ENCODE measurements at regions not wholly inside any gene's neighbourhood (a gene's known extent, or its start where the extent isn't known, plus 50 kb on each side); places are given as distances from the start of the nearest gene placed in this dataset.

DNA sequence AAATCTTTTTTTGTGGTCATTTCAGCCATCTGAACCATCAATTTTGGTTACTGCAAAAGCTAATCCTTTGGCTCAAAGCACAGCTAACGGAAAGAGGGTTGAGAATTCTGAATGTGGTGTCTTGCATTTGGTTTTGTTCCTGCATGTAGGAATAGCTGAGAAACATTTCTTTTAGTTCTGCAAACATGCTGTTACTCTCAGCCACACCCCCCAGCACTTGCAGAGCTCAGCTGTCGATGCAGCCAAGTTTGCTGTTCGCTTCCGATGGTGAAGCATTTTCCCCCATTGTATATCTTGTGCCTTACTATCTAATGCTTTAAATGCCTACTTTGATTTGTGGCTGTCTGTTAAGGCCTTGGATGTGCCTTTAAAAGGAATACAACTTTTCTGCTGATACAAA lies 294.9 kb upstream of the FANCL start:
- TF ChIP-seq TAF1 (IDR thresholded peaks at IDR 0.05; ENCODE audit: low read depth) (no peak), MXI1 (conservative IDR thresholded peaks at IDR 0.05; ENCODE audit: poor library complexity, severe bottlenecking) (no peak), RAD21 (conservative IDR thresholded peaks at IDR 0.05) (no peak)
- H3K4me2 ChIP-seq (ENCODE audit: low read length) = no peak overlapping the region
- no peaks in the 10 kb centered on the region for H3K36me3 ChIP-seq (ENCODE audit: insufficient read depth, low read length)

DNA sequence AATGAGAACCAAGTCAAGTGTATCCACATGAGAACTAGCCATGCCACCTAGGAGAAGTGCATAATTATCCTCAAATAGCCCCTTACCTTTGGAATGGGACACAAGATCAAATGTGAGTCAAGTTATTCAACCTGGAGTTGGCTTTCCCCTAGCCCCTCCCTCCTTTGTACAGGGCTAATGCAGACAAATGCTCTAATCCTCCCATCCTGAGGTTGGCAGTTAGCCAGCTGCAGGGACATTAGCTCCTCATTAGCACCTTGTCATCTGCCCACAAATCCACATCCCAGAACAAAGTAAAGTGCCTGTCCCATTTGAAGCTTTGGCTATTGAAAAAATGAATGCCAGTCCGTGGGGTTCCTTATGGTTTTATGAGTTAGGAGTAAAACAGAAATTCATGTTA lies 294.1 kb upstream of the FANCL start:
- Histone ChIP-seq H3K27ac (ENCODE audit: low read length) (no peak overlapping the region), H3K9me2 (ENCODE audit: insufficient read depth, low read length) (no peaks in the 10 kb centered on the region), H3K4me3 (ENCODE audit: low read length) (no peak overlapping the region), H3K36me3 (ENCODE audit: insufficient read depth, low read length) (no peaks in the 10 kb centered on the region), H3K79me2 (replicated peaks; ENCODE audit: insufficient read depth, low read length) (no peaks in the 10 kb centered on the region), H3K27me3 (ENCODE audit: insufficient read depth, low read depth, low read length) (no peaks in the 10 kb centered on the region), H3K4me2 (ENCODE audit: low read length) (no peak overlapping the region), H3K9me3 (ENCODE audit: low read length) (no peaks in the 10 kb centered on the region), H3K9ac (ENCODE audit: low read length) (no peak overlapping the region), H4K20me1 (ENCODE audit: insufficient read depth) (no peaks in the 10 kb centered on the region), H2AFZ (ENCODE audit: low read depth, low read length) (no peak overlapping the region), H3F3A (ENCODE audit: insufficient read depth, low read length, poor library complexity, severe bottlenecking) (no peaks in the 10 kb centered on the region)
- TF ChIP-seq REST (IDR thresholded peaks at IDR 0.05; ENCODE audit: borderline replicate concordance) (no peak), POLR2AphosphoS5 (IDR thresholded peaks at IDR 0.05) (no peak), MXI1 (conservative IDR thresholded peaks at IDR 0.05; ENCODE audit: poor library complexity, severe bottlenecking) (no peak), CTCF (IDR thresholded peaks at IDR 0.05; ENCODE audit: poor library complexity, severe bottlenecking) (no peak), EP300 (conservative IDR thresholded peaks at IDR 0.05; ENCODE audit: poor library complexity, severe bottlenecking) (no peak), RAD21 (conservative IDR thresholded peaks at IDR 0.05) (no peak), EZH2 (IDR thresholded peaks at IDR 0.05; ENCODE audit: borderline replicate concordance, insufficient read depth, low read length, poor library complexity, severe bottlenecking) (no peak), TAF1 (IDR thresholded peaks at IDR 0.05; ENCODE audit: low read depth) (no peak), SMC3 (conservative IDR thresholded peaks at IDR 0.05; ENCODE audit: poor library complexity) (no peak)

More for the DNA sequence above, 294.9 kb upstream of the FANCL start:
- Histone ChIP-seq H4K20me1 (ENCODE audit: insufficient read depth) (no peaks in the 10 kb centered on the region), H3K9me2 (ENCODE audit: insufficient read depth, low read length) (no peaks in the 10 kb centered on the region), H3K9me3 (ENCODE audit: low read length) (no peaks in the 10 kb centered on the region), H3K9ac (ENCODE audit: low read length) (no peak overlapping the region), H3K79me2 (replicated peaks; ENCODE audit: insufficient read depth, low read length) (no peaks in the 10 kb centered on the region), H3F3A (ENCODE audit: insufficient read depth, low read length, poor library complexity, severe bottlenecking) (no peaks in the 10 kb centered on the region), H3K4me3 (ENCODE audit: low read length) (no peak overlapping the region), H3K27me3 (ENCODE audit: insufficient read depth, low read depth, low read length) (no peaks in the 10 kb centered on the region), H2AFZ (ENCODE audit: low read depth, low read length) (no peak overlapping the region), H3K27ac (ENCODE audit: low read length) (no peak overlapping the region)

DNA sequence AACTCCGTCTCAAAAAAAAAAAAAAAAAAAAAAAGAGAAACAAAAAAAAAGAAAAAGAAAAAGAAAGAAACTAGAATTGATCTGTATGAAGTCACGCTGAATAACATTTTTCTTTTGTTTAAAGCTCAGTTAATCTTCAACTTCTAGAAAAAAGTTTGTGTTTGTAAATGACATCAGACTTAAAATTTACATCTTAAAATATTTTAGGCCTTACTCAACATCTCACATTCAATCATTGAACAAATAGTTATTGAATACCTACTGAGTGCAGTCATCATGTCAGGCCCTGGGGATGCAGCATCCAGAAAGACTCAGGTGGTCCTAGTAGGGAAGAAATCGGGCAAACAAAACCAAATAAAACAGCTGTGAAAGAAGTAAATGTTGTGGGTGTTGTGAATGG lies 292.3 kb upstream of the FANCL start:
- no peaks in the 10 kb centered on the region for H3K9me3 ChIP-seq (ENCODE audit: low read length)
- no peak overlapping the region for H3K27ac ChIP-seq (ENCODE audit: low read length)
- H3K79me2 ChIP-seq (replicated peaks; ENCODE audit: insufficient read depth, low read length) = no peaks in the 10 kb centered on the region
- no peak overlapping the region for H3K9ac ChIP-seq (ENCODE audit: low read length)
- H2AFZ ChIP-seq (ENCODE audit: low read depth, low read length) = no peak overlapping the region
- no peak overlapping the region for H3K4me3 ChIP-seq (ENCODE audit: low read length)
- H4K20me1 ChIP-seq (ENCODE audit: insufficient read depth) = no peaks in the 10 kb centered on the region
- no peaks in the 10 kb centered on the region for H3K36me3 ChIP-seq (ENCODE audit: insufficient read depth, low read length)
- H3K4me2 ChIP-seq (ENCODE audit: low read length) = no peak overlapping the region
- no peaks in the 10 kb centered on the region for H3F3A ChIP-seq (ENCODE audit: insufficient read depth, low read length, poor library complexity, severe bottlenecking)
- no peak for TF ChIP-seq RAD21 (conservative IDR thresholded peaks at IDR 0.05)
- no peak for TF ChIP-seq CTCF (IDR thresholded peaks at IDR 0.05; ENCODE audit: poor library complexity, severe bottlenecking)
- TF ChIP-seq REST (IDR thresholded peaks at IDR 0.05; ENCODE audit: borderline replicate concordance) = no peak
- no peak for TF ChIP-seq TAF1 (IDR thresholded peaks at IDR 0.05; ENCODE audit: low read depth)
- TF ChIP-seq SMC3 (conservative IDR thresholded peaks at IDR 0.05; ENCODE audit: poor library complexity) = no peak
- no peaks in the 10 kb centered on the region for H3K9me2 ChIP-seq (ENCODE audit: insufficient read depth, low read length)
- no peaks in the 10 kb centered on the region for H3K27me3 ChIP-seq (ENCODE audit: insufficient read depth, low read depth, low read length)
